Body of pancreas (tissue), 4 donors: ENCODE measurements at regions not wholly inside any gene's neighbourhood (a gene's known extent, or its start where the extent isn't known, plus 50 kb on each side); places are given as distances from the start of the nearest gene placed in this dataset.
A peak's percentile ranks its signal among the peaks of the same experiment; 100 is the strongest.

Experiments
- ATAC-seq: fragments of 150-250 bp; one replicate; pipeline ENCODE4 v1.9.1; 2016
- DNase-seq, 4 donors: peaks; one replicate each; pipeline ENCODE4 v3.0.0-alpha.2; 2019
- H3K27ac ChIP-seq, 4 donors: fragments of 200-600 bp; sonication (generic); 1 replicate in 3 of 4; 2 replicates in 1 of 4; pipeline versions ENCODE4 v1.5.1 to v1.6.1; 2016 to 2019; ENCODE audit warnings: mild to moderate bottlenecking in 1 of 4, mixed read lengths in 1 of 4, moderate library complexity in 1 of 4
- H3K27me3 ChIP-seq, 2 donors: fragments of 200-600 bp; sonication (generic); one replicate each; pipeline ENCODE4 v1.6.0; 2016; ENCODE audit warnings: mild to moderate bottlenecking in 1 of 2
- H3K36me3 ChIP-seq, 2 donors: fragments of 200-600 bp; sonication (generic); replicated peaks in 1 of 2; 2 replicates each; pipeline ENCODE4 v1.5.1; 2016; ENCODE audit warnings: low read depth in 2 of 2; ENCODE audit not compliant: insufficient read depth in 1 of 2
- H3K4me1 ChIP-seq: fragments of 200-600 bp; sonication (generic); one replicate; pipeline ENCODE4 v1.6.0; 2016
- H3K4me3 ChIP-seq, 2 donors: fragments of 200-600 bp; sonication (generic); 1 replicate in 1 of 2; 2 replicates in 1 of 2; pipeline ENCODE4 v1.5.1; 2016 to 2019
- H3K9me3 ChIP-seq, 3 donors: fragments of 200-600 bp; sonication (generic); 1 replicate in 2 of 3; 2 replicates in 1 of 3; pipeline ENCODE4 v1.5.1; 2016
- CTCF ChIP-seq, 7 experiments: fragments of 450-650 bp in 4 of 7; fragments of 200-600 bp in 3 of 7; sonication (generic) in 3 of 7; IDR thresholded peaks; one replicate each; pipeline ENCODE4 v1.5.1; 2016 to 2019; ENCODE audit warnings: antibody characterized with exemption in 7 of 7
- POLR2A ChIP-seq, 3 donors: fragments of 450-650 bp; IDR thresholded peaks; one replicate each; pipeline ENCODE4 v1.6.1; 2016; ENCODE audit warnings: antibody characterized with exemption in 3 of 3, mild to moderate bottlenecking in 2 of 3
- WGBS, 2 donors: methylation state at CpG; one replicate each; pipeline ENCODE4 v1.1.5; 2017; 5-methylcytosine and 5-hydroxymethylcytosine counted together
- intact Hi-C: fragments of 100-400 bp; cut with DNase I; formaldehyde crosslinking; loops from one replicate; pipeline ENCODE4 v1.15.1; 2023

- H3K36me3 ChIP-seq = no peaks in the 10 kb centered on the region
- no peaks in the 10 kb centered on the region for H3K9me3 ChIP-seq
- H3K4me1 ChIP-seq = no peaks in the 10 kb centered on the region
- TF ChIP-seq CTCF (IDR thresholded peaks at IDR 0.05) (no peak), POLR2A (IDR thresholded peaks at IDR 0.05) (no peak)
- no peak overlapping the region for H3K27ac ChIP-seq
- DNase-seq (no peak), ATAC-seq (no peak)
- intact Hi-C loops = no loop called here
- no peaks in the 10 kb centered on the region for H3K27me3 ChIP-seq
- no peak overlapping the region for H3K4me3 ChIP-seq
These were observed 105.0 kb downstream of the HAUS1 start for GRCh38 chr18:46209161-46209560.

DNA sequence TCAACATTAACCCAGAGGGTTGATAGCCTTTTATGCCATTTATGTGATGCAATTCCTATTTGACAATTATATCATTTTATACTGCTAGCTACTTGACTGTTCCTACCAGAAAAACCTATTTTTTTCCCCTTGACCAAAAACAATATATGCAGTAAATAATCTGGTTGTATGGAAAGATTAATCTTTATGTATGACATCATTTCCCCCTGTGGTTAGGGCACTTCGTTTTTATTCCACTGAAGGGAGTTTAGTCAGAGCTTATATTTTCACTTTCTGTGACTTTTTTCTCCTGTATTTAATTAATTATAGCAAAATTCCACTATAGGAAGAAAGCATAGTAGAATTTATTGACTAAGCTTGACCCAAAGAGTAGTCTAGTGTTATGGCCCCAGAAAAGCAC, 107.6 kb downstream of the HAUS1 start:
- no peaks in the 10 kb centered on the region for H3K9me3 ChIP-seq
- no peak for TF ChIP-seq POLR2A (IDR thresholded peaks at IDR 0.05)
- TF ChIP-seq CTCF (IDR thresholded peaks at IDR 0.05) = no peak
- 10% methylated on average over 1 of the region's 1 CpG for WGBS, 2 donors
- DNase-seq (no peak), ATAC-seq (no peak)
- peaks cover 0 to 2% of the 10 kb centered on the region in 2 donors for H3K36me3 ChIP-seq
- H3K27me3 ChIP-seq = no peaks in the 10 kb centered on the region
- intact Hi-C loops = no loop called here
- no peak overlapping the region for H3K27ac ChIP-seq
- no peak overlapping the region for H3K4me3 ChIP-seq
- no peaks in the 10 kb centered on the region for H3K4me1 ChIP-seq

GRCh38 chr18:46212398-46212797, 108.2 kb downstream of the HAUS1 start:
- intact Hi-C loops = no loop called here
- no peaks in the 10 kb centered on the region for H3K27me3 ChIP-seq
- DNase-seq (no peak), ATAC-seq (no peak)
- H3K9me3 ChIP-seq = no peaks in the 10 kb centered on the region
- peaks cover 0 to 2% of the 10 kb centered on the region in 2 donors for H3K36me3 ChIP-seq
- 80 to 88% methylated on average over 2 of the region's 2 CpGs for WGBS, 2 donors
- H3K4me1 ChIP-seq = no peaks in the 10 kb centered on the region
- H3K27ac ChIP-seq = no peak overlapping the region
- TF ChIP-seq CTCF (IDR thresholded peaks at IDR 0.05) = no peak
- TF ChIP-seq POLR2A (IDR thresholded peaks at IDR 0.05) = no peak
- H3K4me3 ChIP-seq = no peak overlapping the region

GRCh38 chr18:46213295-46213694, 109.1 kb downstream of the HAUS1 start:
- no peak for ATAC-seq
- no peaks in the 10 kb centered on the region for H3K27me3 ChIP-seq
- H3K27ac ChIP-seq = no peak overlapping the region
- WGBS, 2 donors = 20 to 26% methylated on average over 3 of the region's 3 CpGs
- intact Hi-C loops = no loop called here
- no peaks in the 10 kb centered on the region for H3K4me1 ChIP-seq
- no peak overlapping the region for H3K4me3 ChIP-seq
- no peaks in the 10 kb centered on the region for H3K9me3 ChIP-seq
- TF ChIP-seq CTCF (IDR thresholded peaks at IDR 0.05) (peak; percentile 23 to 66 (median 42)), POLR2A (IDR thresholded peaks at IDR 0.05) (no peak)
- peaks cover 0 to 2% of the 10 kb centered on the region in 2 donors for H3K36me3 ChIP-seq
- no peak for DNase-seq

DNA sequence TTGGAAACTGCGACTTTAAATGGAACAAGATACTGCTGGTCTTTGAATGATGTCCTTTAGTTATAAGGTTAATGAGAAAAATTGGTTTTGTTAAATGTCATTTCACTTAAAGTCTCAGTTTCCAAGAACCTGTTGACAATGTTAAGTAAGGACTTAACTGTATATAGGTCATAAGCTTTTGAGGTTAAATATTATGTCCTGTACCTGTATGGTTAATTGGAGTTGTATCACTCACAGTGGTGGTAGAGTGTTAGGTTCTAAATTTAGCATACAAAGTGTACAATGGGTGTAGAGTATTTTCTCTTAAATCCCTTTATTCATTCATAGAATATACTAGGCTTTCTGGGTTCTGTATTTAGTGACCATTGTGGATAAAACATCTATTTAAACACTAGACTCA, 110.2 kb downstream of the HAUS1 start:
- intact Hi-C loops = no loop called here
- peaks cover 0 to 2% of the 10 kb centered on the region in 2 donors for H3K36me3 ChIP-seq
- ATAC-seq (no peak), DNase-seq (no peak)
- H3K4me3 ChIP-seq = no peak overlapping the region
- no peaks in the 10 kb centered on the region for H3K9me3 ChIP-seq
- 93% methylated on average over 1 of the region's 1 CpG for WGBS, 2 donors
- H3K27me3 ChIP-seq = no peaks in the 10 kb centered on the region
- no peaks in the 10 kb centered on the region for H3K4me1 ChIP-seq
- H3K27ac ChIP-seq = no peak overlapping the region
- TF ChIP-seq CTCF (IDR thresholded peaks at IDR 0.05) (no peak), POLR2A (IDR thresholded peaks at IDR 0.05) (no peak)
